Mononuclear cell (primary cell): ENCODE measurements at regions not wholly inside any gene's neighbourhood (a gene's known extent, or its start where the extent isn't known, plus 50 kb on each side); places are given as distances from the start of the nearest gene placed in this dataset.
"Not testable (repeated sequence)": the region's sequence is repeated elsewhere in the genome, so short reads cannot be mapped to it uniquely, and the experiment has no call there.

Experiments used
- H3K27me3 ChIP-seq: 2 replicates; pipeline ENCODE4 v1.6.0; 2011; ENCODE audit warnings: low read length, control low read depth; ENCODE audit not compliant: insufficient read depth
- H3K4me1 ChIP-seq: 2 replicates; pipeline ENCODE4 v1.5.1; 2011; ENCODE audit warnings: mild to moderate bottlenecking, low read length, control low read depth; ENCODE audit not compliant: insufficient read depth
- H3K4me3 ChIP-seq: 2 replicates; pipeline ENCODE4 v1.5.1; 2011; ENCODE audit warnings: mild to moderate bottlenecking, low read length, moderate library complexity
- H3K9me3 ChIP-seq: 2 replicates; pipeline ENCODE4 v1.5.1; 2011; ENCODE audit warnings: low read depth, mild to moderate bottlenecking, control low read depth, low read length

DNA sequence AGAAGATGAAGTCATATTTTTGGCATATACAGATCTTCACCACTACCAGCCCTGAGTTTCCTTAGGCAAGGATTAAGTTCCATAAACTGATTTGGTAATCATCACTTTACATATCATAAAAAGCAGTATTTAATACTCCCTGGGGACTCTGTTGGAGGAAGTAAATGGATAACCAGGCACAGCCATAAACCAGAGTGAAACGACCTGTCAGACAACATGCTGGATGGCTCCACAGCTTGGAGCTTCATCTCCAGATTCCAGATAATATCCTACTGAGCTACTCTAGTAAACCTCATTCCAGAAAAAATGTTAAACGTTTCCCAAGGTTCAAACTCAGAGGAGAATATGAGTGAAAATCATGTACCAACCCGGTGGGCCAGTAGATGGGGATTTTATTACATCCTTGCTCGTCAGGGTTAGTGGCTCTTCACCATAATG lies 109.2 kb downstream of the BASP1 start:
- H3K27me3 ChIP-seq: no peaks in the 10 kb centered on the region
- H3K4me3 ChIP-seq: no peak overlapping the region
- no peaks in the 10 kb centered on the region for H3K9me3 ChIP-seq
- no peaks in the 10 kb centered on the region for H3K4me1 ChIP-seq

DNA sequence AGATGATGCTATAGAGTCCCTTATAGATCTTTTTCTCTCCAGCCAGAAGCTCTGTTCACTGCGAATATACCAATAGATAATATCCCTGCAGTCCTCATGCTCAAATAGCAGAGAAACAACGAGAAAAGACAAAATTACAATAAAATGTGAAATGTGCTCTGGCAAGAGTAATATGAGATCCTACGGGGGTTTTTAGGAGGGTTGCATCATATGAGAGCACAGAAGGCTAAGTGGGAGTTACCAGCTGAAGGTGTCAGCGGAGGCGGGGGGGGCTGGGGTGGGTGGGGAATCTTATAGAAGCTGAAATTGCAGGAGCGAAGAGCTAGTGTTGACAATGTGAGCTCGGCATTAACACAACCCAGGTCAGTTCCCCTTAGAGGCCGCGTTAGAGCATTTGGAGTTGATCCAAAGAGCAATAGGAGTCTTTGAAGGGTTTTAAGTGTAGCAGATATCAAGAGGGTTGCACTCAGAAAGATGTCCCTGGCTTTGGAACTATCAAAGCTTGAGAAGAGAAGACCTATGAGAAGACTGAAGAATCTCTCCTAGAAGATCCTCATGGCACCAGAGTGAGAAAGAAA lies 109.7 kb downstream of the BASP1 start:
- H3K4me3 ChIP-seq: no peak overlapping the region
- no peaks in the 10 kb centered on the region for H3K27me3 ChIP-seq
- no peaks in the 10 kb centered on the region for H3K4me1 ChIP-seq
- no peaks in the 10 kb centered on the region for H3K9me3 ChIP-seq

DNA sequence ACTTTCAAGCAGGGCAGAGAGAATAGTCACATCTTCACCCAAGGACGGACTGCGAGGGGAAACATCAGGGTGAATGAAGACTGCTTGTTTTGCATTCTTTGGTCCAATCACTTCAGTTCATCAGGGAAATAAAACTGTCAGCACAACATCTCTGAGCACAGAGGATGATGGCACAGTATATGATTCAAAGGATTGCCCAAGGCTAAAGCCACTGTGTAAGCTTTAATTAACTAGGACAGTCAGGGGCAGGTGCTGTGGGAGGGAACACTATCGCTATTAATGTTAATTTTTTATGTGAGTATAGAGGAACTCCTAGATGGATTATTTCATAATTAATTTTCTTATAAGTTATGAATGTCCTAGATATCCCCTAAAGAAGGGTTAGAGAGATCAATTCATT lies 112.1 kb downstream of the BASP1 start:
- Histone ChIP-seq H3K4me3 (no peak overlapping the region), H3K9me3 (no peaks in the 10 kb centered on the region), H3K27me3 (no peaks in the 10 kb centered on the region), H3K4me1 (no peaks in the 10 kb centered on the region)

DNA sequence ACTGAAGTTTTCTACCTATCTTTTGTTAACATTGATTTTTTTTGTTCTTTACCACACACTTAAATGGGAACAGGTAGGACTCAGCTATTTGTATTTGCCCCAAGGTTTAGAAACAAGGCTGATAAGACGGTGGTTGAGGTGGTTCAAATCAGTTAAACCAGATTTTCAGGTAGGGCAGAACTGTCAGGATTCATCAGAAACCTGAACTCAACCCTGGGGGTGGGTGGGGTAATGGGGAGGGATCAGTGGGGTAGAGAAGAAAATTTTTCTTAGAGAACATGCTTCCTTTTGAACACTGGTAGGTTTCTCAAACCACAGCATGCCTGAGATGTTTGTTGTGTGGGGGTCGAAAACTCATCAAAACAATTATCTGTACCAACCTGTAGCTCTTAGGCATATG lies 113.0 kb downstream of the BASP1 start:
- no peaks in the 10 kb centered on the region for H3K4me1 ChIP-seq
- H3K27me3 ChIP-seq: no peaks in the 10 kb centered on the region
- no peak overlapping the region for H3K4me3 ChIP-seq
- no peaks in the 10 kb centered on the region for H3K9me3 ChIP-seq

DNA sequence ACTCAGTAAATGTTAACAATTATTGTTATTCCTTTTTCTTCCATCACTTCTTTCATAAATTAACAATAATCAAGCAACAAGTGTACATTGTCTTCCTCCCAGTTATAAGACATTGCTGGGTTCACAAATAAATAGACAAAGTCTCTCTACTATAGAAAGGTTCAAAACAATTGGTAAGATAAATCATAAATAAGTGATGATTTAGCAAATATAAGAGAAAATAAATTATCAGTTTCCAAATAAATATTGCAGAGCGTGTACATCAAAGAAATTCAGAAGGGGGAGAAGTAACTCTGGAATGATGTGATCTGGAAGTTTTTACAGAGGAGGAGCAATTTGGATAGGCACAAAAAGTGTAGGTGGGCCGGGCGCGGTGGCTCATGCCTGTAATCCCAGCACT lies 114.2 kb downstream of the BASP1 start:
- H3K9me3 ChIP-seq: no peaks in the 10 kb centered on the region
- no peaks in the 10 kb centered on the region for H3K27me3 ChIP-seq
- no peak overlapping the region for H3K4me3 ChIP-seq
- no peaks in the 10 kb centered on the region for H3K4me1 ChIP-seq

DNA sequence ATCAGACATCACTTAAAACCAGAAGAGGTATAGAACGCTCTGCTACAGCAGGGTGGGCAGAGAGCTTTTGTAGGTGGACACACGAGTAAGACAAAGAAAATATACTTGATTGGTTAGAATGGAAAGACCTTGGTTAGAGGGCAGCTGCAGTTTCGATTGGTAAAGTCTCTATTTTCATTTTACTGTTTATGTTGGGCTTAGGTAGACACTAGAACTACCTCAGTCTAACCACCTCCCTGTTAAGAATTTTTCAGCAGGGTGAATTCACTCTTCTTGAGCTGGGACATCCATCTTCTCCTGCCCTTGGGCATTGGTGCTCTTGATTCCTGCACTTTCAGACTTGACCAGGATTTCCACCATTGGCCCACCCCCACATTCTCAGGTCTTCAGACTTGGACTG lies 116.3 kb downstream of the BASP1 start:
- H3K4me1 ChIP-seq: no peaks in the 10 kb centered on the region
- H3K9me3 ChIP-seq: no peaks in the 10 kb centered on the region
- H3K4me3 ChIP-seq: no peak overlapping the region
- no peaks in the 10 kb centered on the region for H3K27me3 ChIP-seq

DNA sequence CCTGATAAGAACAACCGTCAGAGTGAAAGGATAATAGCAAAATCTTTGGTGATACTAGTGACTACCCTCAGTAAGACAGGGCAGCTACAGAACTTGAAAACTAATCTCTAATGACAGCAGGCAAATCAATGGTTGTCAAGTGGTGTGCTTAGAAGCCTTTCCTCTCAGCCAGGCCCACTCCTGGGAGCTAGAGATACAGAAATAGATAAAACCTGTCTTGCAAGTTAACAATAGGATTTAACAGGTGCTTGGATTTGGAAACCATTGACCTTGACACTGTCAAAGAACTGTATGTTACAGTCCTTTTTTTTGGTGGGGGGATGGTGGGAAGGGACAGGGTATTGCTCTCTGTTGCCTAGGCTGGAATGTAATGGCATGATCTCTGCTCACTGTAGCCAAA lies 118.6 kb downstream of the BASP1 start:
- Histone ChIP-seq H3K4me1 (no peaks in the 10 kb centered on the region), H3K9me3 (no peaks in the 10 kb centered on the region)

DNA sequence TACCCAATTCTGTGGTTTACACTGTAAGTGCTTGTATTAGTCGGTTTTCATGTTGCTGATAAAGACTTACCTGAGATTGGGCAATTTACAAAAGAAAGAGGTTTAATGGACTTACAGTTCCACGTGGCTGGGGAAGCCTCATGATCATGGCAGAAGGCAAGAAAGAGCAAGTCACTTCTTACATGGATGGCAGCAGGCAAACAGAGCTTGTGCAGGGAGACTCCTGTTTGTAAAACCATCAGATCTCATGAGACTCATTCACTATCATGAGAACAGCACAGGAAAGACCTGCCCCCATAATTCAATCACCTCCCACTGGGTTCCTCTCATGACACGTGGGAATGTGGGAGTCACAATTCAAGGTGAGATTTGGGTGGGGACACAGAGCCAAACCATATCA lies 119.3 kb downstream of the BASP1 start:
- H3K4me3 ChIP-seq, H3K9me3 ChIP-seq, H3K27me3 ChIP-seq, H3K4me1 ChIP-seq: not testable (repeated sequence)

More for the DNA sequence above, 118.6 kb downstream of the BASP1 start:
- Histone ChIP-seq H3K27me3 (no peaks in the 10 kb centered on the region), H3K4me3 (no peak overlapping the region)

DNA sequence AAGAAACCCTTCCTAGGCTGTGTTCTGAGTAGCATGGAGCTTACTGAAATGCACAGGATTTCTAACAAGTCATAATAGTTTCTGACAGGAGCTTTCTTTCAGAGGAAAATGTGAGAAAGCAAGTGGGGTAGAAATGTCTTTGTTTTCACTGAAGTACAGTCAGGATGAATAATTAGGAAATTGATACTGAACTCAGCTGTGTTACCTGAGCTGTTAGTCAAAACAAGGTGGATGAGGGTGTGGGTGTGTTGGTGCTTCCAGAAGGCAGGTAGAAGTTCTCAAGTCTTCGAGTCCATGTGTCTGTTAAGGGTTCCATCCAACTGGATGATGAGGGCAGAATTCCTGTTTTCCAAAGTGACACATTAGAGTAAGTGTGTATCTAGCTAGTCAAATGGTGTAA lies 122.4 kb downstream of the BASP1 start:
- peaks cover 3% of the 10 kb centered on the region for H3K4me1 ChIP-seq
- no peak overlapping the region for H3K4me3 ChIP-seq
- no peaks in the 10 kb centered on the region for H3K27me3 ChIP-seq
- no peaks in the 10 kb centered on the region for H3K9me3 ChIP-seq

DNA sequence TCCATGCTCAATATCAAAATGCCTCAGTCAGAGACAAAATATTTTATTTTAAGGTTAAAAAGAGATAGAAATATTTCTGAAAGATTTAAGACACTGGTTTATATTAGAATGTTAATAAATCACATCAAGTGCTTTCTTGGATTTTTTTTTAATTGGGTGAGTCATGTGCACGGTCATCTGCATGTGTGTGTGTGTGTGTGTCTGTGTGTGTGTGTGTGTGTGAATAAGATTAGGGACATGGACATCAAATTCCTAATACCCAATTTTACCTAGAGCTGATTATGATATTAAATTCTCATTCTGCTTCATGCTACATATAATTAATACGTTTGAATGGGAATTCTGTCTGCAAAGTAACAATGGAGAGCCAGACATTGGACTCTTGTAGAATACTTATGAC lies 122.9 kb downstream of the BASP1 start:
- Histone ChIP-seq H3K9me3 (no peaks in the 10 kb centered on the region), H3K27me3 (no peaks in the 10 kb centered on the region), H3K4me3 (no peak overlapping the region), H3K4me1 (peaks cover 3% of the 10 kb centered on the region)

DNA sequence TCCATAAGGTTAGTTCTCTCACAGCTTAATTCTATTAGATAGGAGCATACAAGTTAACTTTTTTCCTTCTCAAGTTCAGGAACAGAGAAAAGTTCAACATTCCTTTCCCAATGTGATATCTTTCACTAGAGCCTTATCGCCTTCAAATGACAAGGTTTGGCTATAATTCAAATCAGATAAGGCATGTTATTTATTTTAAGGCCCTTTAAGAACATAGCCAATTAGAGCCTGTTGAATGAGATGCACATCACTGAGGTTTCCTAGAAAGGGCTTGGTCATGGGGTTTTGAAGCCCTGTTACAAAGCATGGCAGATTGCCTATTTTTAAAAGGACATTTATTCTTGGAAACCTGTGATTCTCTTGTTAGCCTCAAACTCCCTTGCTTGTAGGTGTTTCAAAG lies 123.4 kb downstream of the BASP1 start:
- Histone ChIP-seq H3K27me3 (no peaks in the 10 kb centered on the region), H3K4me1 (peaks cover 3% of the 10 kb centered on the region)

DNA sequence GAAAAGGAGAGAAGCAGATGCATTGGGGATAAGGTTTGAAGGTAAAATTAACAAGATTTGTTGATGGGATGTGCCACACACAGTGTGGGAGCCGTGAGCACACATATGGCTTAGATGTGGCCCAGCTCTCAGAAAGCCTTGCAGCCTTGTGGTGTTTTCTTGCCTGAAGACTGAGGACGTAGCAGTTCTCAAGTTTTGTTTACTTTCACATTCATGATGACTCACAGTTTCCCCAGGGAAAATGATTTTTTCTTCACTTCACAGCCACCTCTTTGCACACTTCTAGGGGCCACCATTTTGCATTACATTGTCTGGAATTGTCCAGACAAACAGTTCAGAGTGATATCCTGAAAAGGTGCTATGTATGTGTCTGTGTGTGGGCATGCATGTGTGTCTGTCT lies 126.2 kb downstream of the BASP1 start:
- no peak overlapping the region for H3K4me3 ChIP-seq
- peaks cover 3% of the 10 kb centered on the region for H3K4me1 ChIP-seq
- H3K27me3 ChIP-seq: no peaks in the 10 kb centered on the region
- H3K9me3 ChIP-seq: no peaks in the 10 kb centered on the region

More for the DNA sequence above, 123.4 kb downstream of the BASP1 start:
- H3K4me3 ChIP-seq: no peak overlapping the region
- H3K9me3 ChIP-seq: no peaks in the 10 kb centered on the region

DNA sequence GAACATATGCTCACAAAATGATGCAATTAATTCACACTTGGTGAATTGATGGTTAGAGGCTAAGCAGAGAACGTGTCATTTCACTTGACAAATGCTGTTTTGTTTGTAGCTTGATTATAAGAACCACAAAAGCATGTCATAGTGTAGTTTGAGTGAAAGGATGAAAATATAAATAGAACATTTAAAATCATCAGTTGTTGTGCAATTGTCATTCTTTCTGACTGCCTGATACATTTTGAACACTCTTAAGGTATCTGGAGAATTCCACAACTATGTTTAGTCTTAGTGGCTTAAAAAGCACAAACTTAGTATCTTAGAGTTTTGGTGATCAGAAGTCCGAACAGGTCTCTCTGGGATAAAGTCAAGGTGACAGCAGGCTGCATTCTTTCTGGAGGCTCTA lies 129.4 kb downstream of the BASP1 start:
- Histone ChIP-seq H3K9me3 (no peaks in the 10 kb centered on the region), H3K27me3 (no peaks in the 10 kb centered on the region), H3K4me3 (no peak overlapping the region), H3K4me1 (peaks cover 3% of the 10 kb centered on the region)

DNA sequence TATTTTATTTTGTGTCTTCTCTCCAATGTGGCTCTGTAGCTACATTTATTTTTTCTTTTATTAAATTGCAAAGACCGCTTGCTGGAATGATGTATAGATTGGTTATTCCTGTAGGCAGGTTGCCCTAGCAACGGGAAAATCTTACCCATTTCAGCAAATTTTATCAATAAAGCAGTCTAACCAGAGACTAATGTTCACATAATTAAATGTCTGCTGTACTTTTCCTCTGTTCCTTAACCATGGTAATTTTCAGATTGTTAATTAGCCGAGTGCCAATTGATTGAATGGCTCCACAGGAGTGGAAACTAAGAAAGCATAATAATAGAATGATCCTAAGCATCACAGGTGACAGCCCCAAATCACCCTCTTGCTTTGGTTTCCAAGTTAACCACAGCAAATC lies 134.8 kb downstream of the BASP1 start:
- Histone ChIP-seq H3K9me3 (no peaks in the 10 kb centered on the region), H3K4me1 (peaks cover 6% of the 10 kb centered on the region), H3K27me3 (no peaks in the 10 kb centered on the region), H3K4me3 (no peak overlapping the region)

DNA sequence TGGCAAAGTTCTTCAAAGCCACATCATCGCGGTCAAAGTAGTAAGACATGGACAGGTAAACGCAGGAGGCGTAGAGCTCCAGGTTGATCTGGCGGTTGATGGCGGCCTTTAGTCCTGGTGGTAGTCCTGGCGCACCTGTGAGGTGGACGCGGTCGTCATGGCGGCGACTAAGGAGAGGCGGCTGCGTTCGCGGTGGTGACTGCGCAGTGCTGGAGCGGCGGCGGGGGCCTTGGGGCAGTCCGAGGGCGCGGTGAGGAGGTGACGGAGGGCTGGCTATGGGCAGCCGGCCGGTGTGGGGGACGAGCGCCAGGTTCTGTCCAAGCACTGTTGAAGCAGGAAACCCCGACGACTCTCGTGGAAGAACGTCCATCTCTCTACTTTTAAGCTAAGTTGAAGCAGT lies 136.8 kb downstream of the BASP1 start:
- H3K4me3 ChIP-seq: no peak overlapping the region
- peaks cover 8% of the 10 kb centered on the region for H3K4me1 ChIP-seq
- no peaks in the 10 kb centered on the region for H3K27me3 ChIP-seq
- H3K9me3 ChIP-seq: no peaks in the 10 kb centered on the region

DNA sequence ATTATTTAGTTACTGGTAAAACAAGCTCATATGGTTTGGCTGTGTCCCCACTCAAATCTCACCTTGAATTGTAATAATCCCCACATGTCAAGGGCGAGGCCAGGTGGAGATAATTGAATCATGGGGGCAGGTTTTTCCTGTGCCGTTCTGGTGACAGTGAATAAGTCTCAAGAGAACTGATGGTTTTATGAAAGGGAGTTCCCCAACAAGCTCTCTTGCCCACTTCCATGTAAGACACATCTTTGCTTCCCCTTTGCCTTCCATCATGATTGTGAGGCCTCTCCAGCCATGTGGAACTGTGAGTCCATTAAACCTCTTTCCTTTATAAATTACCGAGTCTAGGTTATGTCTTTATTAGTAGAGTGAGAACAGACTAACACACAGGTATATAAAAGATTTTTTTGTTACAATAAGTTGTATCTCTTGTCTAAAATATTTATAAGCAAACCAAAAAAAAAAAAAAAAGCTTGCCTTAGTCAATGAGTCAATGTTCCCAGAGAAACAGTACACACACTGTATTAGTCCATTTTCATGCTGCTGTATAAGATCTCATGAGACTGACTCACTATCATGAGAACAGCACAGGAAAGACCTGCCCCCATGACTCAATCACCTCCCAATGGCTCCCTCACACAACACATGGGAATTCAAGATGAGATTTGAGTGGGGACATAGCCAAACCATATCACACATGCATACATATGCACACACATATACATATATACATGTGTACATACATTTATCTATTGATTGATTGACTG lies 138.3 kb downstream of the BASP1 start:
- H3K27me3 ChIP-seq: no peaks in the 10 kb centered on the region
- H3K4me3 ChIP-seq: no peak overlapping the region
- no peaks in the 10 kb centered on the region for H3K9me3 ChIP-seq
- peaks cover 13% of the 10 kb centered on the region for H3K4me1 ChIP-seq
